Stromal cell of bone marrow (primary cell): ENCODE measurements at regions not wholly inside any gene's neighbourhood (a gene's known extent, or its start where the extent isn't known, plus 50 kb on each side); places are given as distances from the start of the nearest gene placed in this dataset.

Experiments used
- DNase-seq: peaks from one replicate; pipeline ENCODE4 v3.0.0-alpha.2; 2012; ENCODE audit warnings: low read depth

GRCh38 chr21:16420031-16420724 lies 690.4 kb downstream of the USP25 start:
- peak; percentile 54 for DNase-seq

- DNase-seq = no peak
Measured at GRCh38 chr21:16421007-16421406, 691.2 kb downstream of the USP25 start.

- no peak for DNase-seq
Measured at GRCh38 chr21:16421965-16422364, 692.2 kb downstream of the USP25 start.

GRCh38 chr21:16422702-16423101 lies 692.9 kb downstream of the USP25 start:
- DNase-seq = no peak

GRCh38 chr21:16423921-16424320 lies 694.1 kb downstream of the USP25 start:
- no peak for DNase-seq

GRCh38 chr21:16424331-16424751 lies 694.6 kb downstream of the USP25 start:
- DNase-seq = no peak

GRCh38 chr21:16425376-16425775 lies 695.6 kb downstream of the USP25 start:
- no peak for DNase-seq

GRCh38 chr21:16426936-16427335 lies 697.2 kb downstream of the USP25 start:
- no peak for DNase-seq

- no peak for DNase-seq
Measured at GRCh38 chr21:16427587-16428087, 697.9 kb downstream of the USP25 start.

- DNase-seq = no peak
Measured at GRCh38 chr21:16437586-16437985, 707.8 kb downstream of the USP25 start.

- no peak for DNase-seq
Measured at GRCh38 chr21:16438761-16439160, 709.0 kb downstream of the USP25 start.

GRCh38 chr21:16441789-16442188 lies 712.0 kb downstream of the USP25 start:
- no peak for DNase-seq

- DNase-seq = no peak
Measured at GRCh38 chr21:16454399-16454798, 724.6 kb downstream of the USP25 start.

GRCh38 chr21:16455526-16455925 lies 725.7 kb downstream of the USP25 start:
- no peak for DNase-seq

GRCh38 chr21:16455978-16456377 lies 726.2 kb downstream of the USP25 start:
- no peak for DNase-seq

GRCh38 chr21:16457498-16457897 lies 727.7 kb downstream of the USP25 start:
- DNase-seq = no peak

GRCh38 chr21:16460936-16461335 lies 731.2 kb downstream of the USP25 start:
- no peak for DNase-seq

- peak; percentile 68 for DNase-seq
Measured at GRCh38 chr21:16464211-16464889, 734.6 kb downstream of the USP25 start.

GRCh38 chr21:16468184-16468583 lies 738.4 kb downstream of the USP25 start:
- DNase-seq = peak; percentile 21

GRCh38 chr21:16473988-16474387 lies 744.2 kb downstream of the USP25 start:
- no peak for DNase-seq

- DNase-seq = no peak
Measured at GRCh38 chr21:16476056-16476825, 746.5 kb downstream of the USP25 start.

- DNase-seq = no peak
Measured at GRCh38 chr21:16488042-16488441, 758.3 kb downstream of the USP25 start.

- no peak for DNase-seq
Measured at GRCh38 chr21:16492356-16492755, 762.6 kb downstream of the USP25 start.
